Endothelial cell of umbilical vein (primary cell): ENCODE measurements at regions not wholly inside any gene's neighbourhood (a gene's known extent, or its start where the extent isn't known, plus 50 kb on each side); places are given as distances from the start of the nearest gene placed in this dataset.

Experiments
- CTCF ChIP-seq, 2 donors: IDR thresholded peaks; 1 replicate in 1 of 2; 2 replicates in 1 of 2; pipeline ENCODE4 v1.5.1; 2011; ENCODE audit warnings: low read length in 2 of 2, mild to moderate bottlenecking in 2 of 2, moderate library complexity in 2 of 2, control low read depth in 1 of 2, inconsistent platforms in 1 of 2, low read depth in 1 of 2; ENCODE audit not compliant: insufficient read depth in 1 of 2; ENCODE audit errors: extremely low read depth in 1 of 2
- EZH2 ChIP-seq: IDR thresholded peaks from 2 replicates; pipeline ENCODE4 v1.6.1; 2012; ENCODE audit warnings: borderline replicate concordance, low read depth, mild to moderate bottlenecking, moderate library complexity, low read length, inconsistent platforms; ENCODE audit not compliant: severe bottlenecking
- MAX ChIP-seq: IDR thresholded peaks from 2 replicates; pipeline ENCODE4 v1.6.1; 2011; ENCODE audit not compliant: insufficient read depth, insufficient read length
- POLR2A ChIP-seq: IDR thresholded peaks from 2 replicates; pipeline ENCODE4 v1.6.1; 2012; ENCODE audit warnings: low read depth, mild to moderate bottlenecking, control low read depth, low read length
- POLR2AphosphoS5 ChIP-seq: IDR thresholded peaks from 2 replicates; pipeline ENCODE4 v1.6.1; 2012; ENCODE audit warnings: low read depth, mild to moderate bottlenecking, control low read depth, low read length, moderate library complexity; ENCODE audit not compliant: insufficient read depth

DNA sequence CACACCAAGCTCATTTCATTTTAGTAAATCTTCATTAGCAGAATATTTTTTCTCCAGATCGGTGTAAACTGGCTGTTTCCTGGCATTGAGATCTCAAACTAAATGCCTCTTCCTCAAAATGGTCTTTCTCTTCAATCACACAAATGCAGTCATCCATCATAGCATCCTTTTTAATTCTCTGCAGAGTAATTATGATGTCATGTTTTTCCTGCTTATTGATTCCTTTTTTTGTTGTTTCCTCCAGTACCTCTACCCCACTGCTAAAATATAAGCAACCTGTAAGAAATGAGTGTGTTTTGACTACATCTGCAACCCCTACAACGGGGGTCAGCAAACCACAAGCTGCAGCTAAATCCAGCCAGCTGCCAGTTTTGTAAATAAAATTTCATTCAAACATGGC lies 65.6 kb upstream of the TOM1L1 start:
- no peak for TF ChIP-seq CTCF (IDR thresholded peaks at IDR 0.05; ENCODE audit: extremely low read depth in 1 of 2, insufficient read depth in 1 of 2, low read depth in 1 of 2, low read length in 2 of 2)
- TF ChIP-seq POLR2A, result no peak
- TF ChIP-seq EZH2, result no peak
- TF ChIP-seq POLR2AphosphoS5, result no peak
- TF ChIP-seq MAX, result no peak
